ENCODE measurements at regions not wholly inside any gene's neighbourhood (a gene's known extent, or its start where the extent isn't known, plus 50 kb on each side); places are given as distances from the start of the nearest gene placed in this dataset.

DNA sequence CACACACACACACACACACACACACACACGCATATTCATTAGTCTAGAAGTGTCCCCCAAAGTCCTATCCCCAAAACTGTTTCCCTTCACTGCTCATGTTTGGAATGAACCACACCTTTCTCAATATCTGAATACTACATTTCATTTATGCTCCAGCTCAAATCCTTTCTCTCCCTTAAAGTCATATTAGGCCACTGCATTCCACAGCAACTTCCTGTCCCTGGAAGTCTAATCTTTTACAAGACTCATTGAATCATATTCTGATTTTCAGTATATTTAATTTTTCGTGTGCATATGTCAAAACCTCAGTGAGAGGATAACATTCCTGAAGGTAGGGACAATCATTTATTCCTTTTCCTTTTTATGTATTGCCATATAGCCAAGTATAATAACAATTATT is 155.6 kb upstream of the LMNTD1 start:
- TF ChIP-seq POLR2A (IDR thresholded peaks at IDR 0.05; ENCODE audit: low read length) (no peak), GATA1 (IDR thresholded peaks at IDR 0.05; ENCODE audit: low read depth, low read length) (no peak)

All from erythroblast (primary cell).